ENCODE measurements at regions not wholly inside any gene's neighbourhood (a gene's known extent, or its start where the extent isn't known, plus 50 kb on each side); places are given as distances from the start of the nearest gene placed in this dataset.

- TF ChIP-seq CTCF (IDR thresholded peaks at IDR 0.05) (no peak), EZH2 (IDR thresholded peaks at IDR 0.05; ENCODE audit: borderline replicate concordance, insufficient read depth, low read depth, low read length, poor library complexity, severe bottlenecking) (no peak)
Measured at GRCh38 chr2:223270548-223270947, 218.6 kb downstream of the KCNE4 start.

All from B cell (primary cell).